Large intestine (tissue), 3 donors: ENCODE measurements at regions not wholly inside any gene's neighbourhood (a gene's known extent, or its start where the extent isn't known, plus 50 kb on each side); places are given as distances from the start of the nearest gene placed in this dataset.

Experiments used
- DNase-seq, 2 donors: peaks; one replicate each; pipeline versions ENCODE4 v3.0.0 to v3.0.0-alpha.2; 2013
- H3K27ac ChIP-seq: one replicate; pipeline ENCODE4 v1.5.1; 2013; ENCODE audit warnings: low read length
- H3K27me3 ChIP-seq: 2 replicates; pipeline ENCODE4 v1.6.1; 2013; ENCODE audit warnings: low read length; ENCODE audit not compliant: control insufficient read depth, insufficient read depth
- H3K36me3 ChIP-seq: 2 replicates; pipeline ENCODE4 v1.6.1; 2013; ENCODE audit warnings: low read length; ENCODE audit not compliant: control insufficient read depth, insufficient read depth
- H3K4me1 ChIP-seq: one replicate; pipeline ENCODE4 v1.6.1; 2013; ENCODE audit warnings: low read length; ENCODE audit not compliant: control insufficient read depth, insufficient read depth
- H3K4me3 ChIP-seq: one replicate; pipeline ENCODE4 v1.5.1; 2013; ENCODE audit warnings: low read length
- H3K9me3 ChIP-seq: one replicate; pipeline ENCODE4 v1.6.1; 2013; ENCODE audit warnings: mild to moderate bottlenecking, low read depth, low read length, moderate library complexity; ENCODE audit not compliant: control insufficient read depth
- WGBS: methylation state at CpG from one replicate; pipeline ENCODE4 v1.1.5; 2013; ENCODE audit warnings: low lambda C conversion rate; ENCODE audit not compliant: insufficient coverage; 5-methylcytosine and 5-hydroxymethylcytosine counted together

DNA sequence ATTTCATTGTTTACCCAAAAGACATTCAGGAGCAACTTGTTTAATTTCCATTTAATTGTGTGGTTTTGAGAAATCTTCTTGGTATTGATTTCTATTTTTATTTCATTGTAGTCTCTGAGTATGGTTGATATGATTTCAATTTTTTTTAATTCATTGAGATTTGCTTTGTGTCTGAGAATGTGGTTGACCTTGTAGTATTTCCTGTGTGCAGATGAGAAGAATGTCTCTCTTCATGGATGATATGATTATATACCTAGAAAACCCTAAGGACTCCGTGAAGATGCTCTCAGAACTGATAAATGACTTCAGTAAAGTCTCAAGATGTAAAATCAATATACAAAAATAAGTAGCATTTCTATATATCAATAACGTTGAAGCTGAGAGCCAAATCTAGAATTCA is 202.4 kb upstream of the CDH9 start:
- DNase-seq, result no peak
- Histone ChIP-seq H3K4me1 (no peaks in the 10 kb centered on the region), H3K9me3 (no peaks in the 10 kb centered on the region), H3K27me3 (no peaks in the 10 kb centered on the region), H3K36me3 (no peaks in the 10 kb centered on the region), H3K4me3 (no peak overlapping the region), H3K27ac (no peak overlapping the region)
- WGBS, result 67% methylated on average over 1 of the region's 2 CpGs

- no CpG with 5 or more reads among the region's 2 CpGs for WGBS
- H3K27ac ChIP-seq, result no peak overlapping the region
- no peaks in the 10 kb centered on the region for H3K27me3 ChIP-seq
Observed at GRCh38 chr5:27234916-27235315, 196.5 kb upstream of the CDH9 start.

DNA sequence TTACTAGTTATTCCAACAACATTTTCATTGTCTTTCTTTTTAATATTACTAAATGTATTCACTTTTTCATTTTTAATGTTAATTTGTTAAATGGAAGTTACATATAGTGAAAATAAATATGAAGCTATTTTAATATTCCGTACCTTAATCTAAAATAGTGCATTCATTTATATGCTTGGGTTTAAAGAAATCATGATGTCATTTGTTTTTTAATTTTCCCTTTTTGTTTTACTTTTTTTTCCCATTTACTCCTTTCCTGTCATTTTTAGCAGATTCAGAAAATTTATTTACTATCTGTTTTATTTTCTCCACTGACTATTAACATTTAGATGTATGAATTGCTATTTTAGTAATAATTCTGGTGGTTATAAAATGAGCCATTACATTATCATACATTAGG is 183.0 kb upstream of the CDH9 start:
- DNase-seq, result no peak
- Histone ChIP-seq H3K4me3 (no peak overlapping the region), H3K36me3 (no peaks in the 10 kb centered on the region), H3K9me3 (peaks cover 6% of the 10 kb centered on the region), H3K4me1 (no peaks in the 10 kb centered on the region), H3K27me3 (no peaks in the 10 kb centered on the region), H3K27ac (no peak overlapping the region)
- WGBS, result 100% methylated on average over 1 of the region's 1 CpG

More at GRCh38 chr5:27234916-27235315, 196.5 kb upstream of the CDH9 start:
- Histone ChIP-seq H3K36me3 (no peaks in the 10 kb centered on the region), H3K9me3 (no peaks in the 10 kb centered on the region), H3K4me3 (no peak overlapping the region), H3K4me1 (no peaks in the 10 kb centered on the region)
- DNase-seq, result no peak

DNA sequence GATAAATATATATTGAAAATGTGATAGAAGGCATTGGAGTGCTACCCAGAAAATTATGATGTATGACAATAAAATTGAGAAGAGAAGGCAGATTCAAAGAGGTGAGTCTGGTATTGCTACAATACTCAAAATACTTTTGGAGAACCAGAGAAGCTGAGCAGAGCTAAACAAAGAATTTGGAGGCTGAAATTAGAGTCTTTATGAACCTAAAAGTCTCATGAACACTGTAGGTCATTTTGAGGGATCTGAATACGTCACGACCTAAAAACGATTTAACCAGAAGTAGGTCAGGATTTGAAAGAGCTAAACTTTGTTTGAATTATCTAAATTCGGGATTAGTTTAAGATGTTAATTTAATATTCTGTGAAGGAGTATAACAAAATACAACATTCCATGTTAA is 182.4 kb upstream of the CDH9 start:
- Histone ChIP-seq H3K36me3 (no peaks in the 10 kb centered on the region), H3K9me3 (peaks cover 6% of the 10 kb centered on the region), H3K27me3 (no peaks in the 10 kb centered on the region), H3K4me1 (no peaks in the 10 kb centered on the region), H3K27ac (no peak overlapping the region), H3K4me3 (no peak overlapping the region)
- 100% methylated on average over 3 of the region's 4 CpGs for WGBS
- no peak for DNase-seq

DNA sequence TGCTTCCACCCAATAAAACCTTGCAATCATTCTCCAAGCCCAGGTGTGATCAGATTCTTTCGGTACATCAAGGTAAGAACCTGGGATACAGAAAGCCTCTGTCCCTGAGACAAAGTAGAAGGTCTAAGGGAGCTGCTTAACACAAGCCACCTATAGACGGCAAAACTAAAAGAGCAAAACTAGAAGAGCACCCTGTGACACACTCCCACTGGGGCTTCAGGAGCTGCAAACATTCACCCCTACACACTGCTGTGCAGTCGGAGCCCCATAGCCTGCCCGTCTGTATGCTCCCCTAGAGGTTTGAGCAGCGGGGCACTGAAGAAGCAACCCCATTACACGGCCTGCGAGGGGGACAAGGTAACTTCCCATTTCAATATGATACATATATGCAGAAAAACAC is 179.6 kb upstream of the CDH9 start:
- Histone ChIP-seq H3K27me3 (no peaks in the 10 kb centered on the region), H3K36me3 (no peaks in the 10 kb centered on the region), H3K4me3 (no peak overlapping the region), H3K4me1 (no peaks in the 10 kb centered on the region), H3K9me3 (peaks cover 6% of the 10 kb centered on the region), H3K27ac (no peak overlapping the region)
- WGBS, result no CpG with 5 or more reads among the region's 7 CpGs
- no peak for DNase-seq

DNA sequence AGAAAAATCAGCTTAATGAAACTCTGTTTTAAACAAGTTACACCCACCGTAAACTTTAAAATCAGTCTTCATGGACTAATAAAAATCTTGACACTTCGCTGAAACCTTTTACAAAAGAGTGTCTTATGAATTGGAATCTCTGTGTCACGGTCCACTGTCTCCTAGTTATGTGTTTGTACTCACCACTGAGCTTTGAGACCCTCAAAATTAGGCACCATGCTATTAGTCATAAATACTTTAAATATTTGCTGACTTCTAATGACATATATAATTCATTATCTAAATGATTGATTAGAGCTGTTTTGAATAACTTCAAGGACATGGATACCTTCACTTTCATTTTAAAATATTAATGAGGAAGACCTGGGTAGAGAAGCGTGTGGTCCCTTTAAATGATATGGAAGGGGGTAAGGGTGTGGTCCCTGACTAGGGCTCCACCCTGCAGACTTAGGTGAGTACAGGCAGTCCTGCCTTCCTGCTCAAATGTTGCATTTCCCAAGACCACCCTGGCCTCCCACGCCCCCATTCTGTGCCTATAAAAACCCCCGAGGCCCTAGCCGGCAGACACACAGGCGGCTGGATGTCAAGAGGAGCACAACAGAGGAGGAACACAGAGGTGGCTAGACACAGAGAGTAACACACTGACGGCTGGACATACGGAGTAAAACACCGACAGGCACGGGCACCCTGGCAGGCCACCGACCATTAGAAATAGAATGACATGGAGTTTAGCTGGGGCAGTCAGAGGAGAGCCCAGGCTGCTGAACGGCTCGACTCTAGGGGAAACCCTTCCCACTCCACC is 179.0 kb upstream of the CDH9 start:
- H3K4me3 ChIP-seq, result no peak overlapping the region
- 60% methylated on average over 1 of the region's 15 CpGs for WGBS
- no peak overlapping the region for H3K27ac ChIP-seq
- no peaks in the 10 kb centered on the region for H3K4me1 ChIP-seq
- DNase-seq, result no peak
- H3K36me3 ChIP-seq, result no peaks in the 10 kb centered on the region
- H3K9me3 ChIP-seq, result peaks cover 6% of the 10 kb centered on the region
- H3K27me3 ChIP-seq, result no peaks in the 10 kb centered on the region

DNA sequence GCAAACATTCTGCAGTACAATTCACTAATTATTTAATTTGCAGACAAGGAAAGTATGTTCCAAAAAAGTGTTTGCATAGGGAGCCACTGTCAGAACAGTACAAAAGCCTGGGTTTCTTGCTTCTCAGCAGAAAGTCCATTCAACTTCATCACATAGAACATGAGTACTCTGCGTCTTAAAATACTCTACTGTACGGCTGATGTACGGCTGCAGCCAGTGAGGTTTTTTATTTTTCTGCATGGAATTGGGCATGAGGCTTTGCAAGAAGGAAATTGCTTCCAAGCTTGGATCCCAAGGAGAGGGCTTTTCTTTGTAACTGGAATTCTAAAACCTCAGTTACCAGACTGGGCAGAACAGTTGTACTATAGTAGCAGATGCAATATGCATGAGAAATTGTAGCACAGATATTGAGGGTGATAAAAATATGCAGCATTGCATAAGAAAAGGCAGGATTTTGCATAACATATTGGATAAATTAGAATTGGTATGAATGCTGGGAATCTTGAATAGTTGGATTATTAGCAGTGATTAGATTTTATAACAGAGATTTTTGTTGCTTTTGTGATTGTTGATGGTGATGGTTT is 178.1 kb upstream of the CDH9 start:
- WGBS, result no CpG with 5 or more reads among the region's 3 CpGs
- no peak overlapping the region for H3K4me3 ChIP-seq
- H3K4me1 ChIP-seq, result no peaks in the 10 kb centered on the region
- no peak overlapping the region for H3K27ac ChIP-seq
- peaks cover 6% of the 10 kb centered on the region for H3K9me3 ChIP-seq
- H3K27me3 ChIP-seq, result no peaks in the 10 kb centered on the region
- no peak for DNase-seq
- H3K36me3 ChIP-seq, result no peaks in the 10 kb centered on the region

GRCh38 chr5:27208051-27208450 is 169.7 kb upstream of the CDH9 start:
- no peaks in the 10 kb centered on the region for H3K9me3 ChIP-seq
- H3K4me1 ChIP-seq, result no peaks in the 10 kb centered on the region
- H3K27ac ChIP-seq, result no peak overlapping the region
- no peak overlapping the region for H3K4me3 ChIP-seq
- DNase-seq, result no peak
- 67% methylated on average over 1 of the region's 2 CpGs for WGBS
- H3K27me3 ChIP-seq, result no peaks in the 10 kb centered on the region
- H3K36me3 ChIP-seq, result no peaks in the 10 kb centered on the region

DNA sequence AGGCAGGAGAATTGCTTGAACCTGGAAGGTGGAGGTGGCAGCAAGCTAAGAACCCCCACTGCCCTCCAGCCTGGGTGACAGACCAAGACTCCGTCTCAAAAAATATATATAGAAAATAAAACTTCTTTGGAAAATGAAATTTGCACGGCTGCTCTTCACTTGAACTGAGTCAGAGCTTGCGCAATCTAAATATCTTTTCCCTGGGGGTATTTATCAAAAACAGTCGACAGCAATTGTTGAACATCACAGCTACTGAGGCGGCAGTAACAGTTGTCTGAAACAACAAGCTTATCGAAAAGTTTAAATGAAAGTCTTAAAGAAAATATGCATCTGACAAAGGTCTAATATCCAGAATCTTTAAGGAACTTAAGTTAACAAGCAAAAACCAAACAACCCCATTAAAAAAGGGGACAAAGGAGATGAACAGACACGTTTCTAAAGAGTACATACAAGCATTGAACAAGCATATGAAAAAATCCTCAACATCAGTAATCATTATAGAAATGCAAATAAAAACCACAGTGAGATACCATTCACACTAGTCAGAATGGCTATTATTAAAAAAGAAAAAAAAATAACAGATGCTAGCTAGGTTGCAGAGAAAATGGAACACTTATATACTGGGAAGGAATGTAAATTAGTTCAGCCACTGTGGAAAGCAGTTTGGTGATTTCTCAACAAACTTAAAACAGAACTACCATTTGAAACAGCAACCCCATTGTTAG is 153.6 kb upstream of the CDH9 start:
- Histone ChIP-seq H3K4me1 (no peaks in the 10 kb centered on the region), H3K27ac (no peak overlapping the region), H3K27me3 (no peaks in the 10 kb centered on the region), H3K9me3 (no peaks in the 10 kb centered on the region), H3K4me3 (no peak overlapping the region), H3K36me3 (no peaks in the 10 kb centered on the region)
- no peak for DNase-seq
- 90% methylated on average over 3 of the region's 7 CpGs for WGBS

DNA sequence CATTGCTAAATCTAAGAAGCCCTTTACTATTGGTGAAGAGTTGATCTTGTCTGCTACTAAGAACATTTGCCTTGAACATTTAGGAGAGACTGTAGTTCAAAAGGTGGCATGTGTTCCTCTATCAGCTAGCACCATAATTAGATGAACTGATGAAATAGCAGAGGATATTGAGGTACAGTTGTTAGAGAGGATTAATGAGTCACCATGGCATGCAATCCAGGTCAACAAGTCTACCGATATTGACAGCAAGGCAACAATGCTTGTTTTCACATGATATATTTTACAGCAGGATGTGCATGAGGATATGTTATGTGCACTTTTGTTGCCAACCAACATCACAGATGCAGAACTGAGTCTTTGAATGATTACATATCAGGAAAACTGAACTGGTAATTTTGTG is 134.3 kb upstream of the CDH9 start:
- Histone ChIP-seq H3K4me1 (no peaks in the 10 kb centered on the region), H3K4me3 (no peak overlapping the region), H3K27ac (no peak overlapping the region), H3K36me3 (no peaks in the 10 kb centered on the region), H3K27me3 (no peaks in the 10 kb centered on the region), H3K9me3 (peaks cover 2% of the 10 kb centered on the region)
- WGBS, result no CpG with 5 or more reads among the region's 1 CpG
- no peak for DNase-seq
